OCI-LY1 (cell line): ENCODE measurements at regions not wholly inside any gene's neighbourhood (a gene's known extent, or its start where the extent isn't known, plus 50 kb on each side); places are given as distances from the start of the nearest gene placed in this dataset.

ENCODE experiments used
- H2AFZ ChIP-seq: fragments of 200-600 bp; sonication (generic), shearing (Covaris generic); 2 replicates; pipeline ENCODE4 v1.6.0; 2014; ENCODE audit warnings: antibody characterized with exemption, mild to moderate bottlenecking, low read length
- H3F3A ChIP-seq: fragments of 200-600 bp; sonication (generic), shearing (Covaris generic); 2 replicates; pipeline ENCODE4 v1.6.0; 2014; ENCODE audit warnings: mild to moderate bottlenecking, antibody characterized with exemption, low read length, moderate library complexity; ENCODE audit not compliant: insufficient read depth
- H3K27ac ChIP-seq: fragments of 200-600 bp; sonication (generic); 2 replicates; pipeline ENCODE4 v1.5.1; 2014; ENCODE audit warnings: low read length, mixed run types, mild to moderate bottlenecking, low read depth; ENCODE audit not compliant: poor library complexity, severe bottlenecking
- H3K27me3 ChIP-seq: fragments of 200-600 bp; sonication (generic); 2 replicates; pipeline ENCODE4 v1.6.0; 2014; ENCODE audit warnings: antibody characterized with exemption, mild to moderate bottlenecking, low read length, moderate library complexity; ENCODE audit not compliant: insufficient read depth
- H3K36me3 ChIP-seq: fragments of 200-600 bp; sonication (generic); 2 replicates; pipeline ENCODE4 v1.6.1; 2014; ENCODE audit warnings: mild to moderate bottlenecking, antibody characterized with exemption, low read length, moderate library complexity, mixed read lengths; ENCODE audit not compliant: insufficient read depth
- H3K4me1 ChIP-seq: fragments of 200-600 bp; sonication (generic); 2 replicates; pipeline ENCODE4 v1.5.1; 2014; ENCODE audit warnings: mild to moderate bottlenecking, low read length, moderate library complexity; ENCODE audit not compliant: insufficient read depth, severe bottlenecking
- H3K4me2 ChIP-seq: fragments of 200-600 bp; sonication (generic), shearing (Covaris generic); 2 replicates; pipeline ENCODE4 v1.6.1; 2014; ENCODE audit warnings: low read length
- H3K4me3 ChIP-seq: fragments of 200-600 bp; sonication (generic); 2 replicates; pipeline ENCODE4 v1.5.1; 2014; ENCODE audit warnings: low read length, low read depth, mild to moderate bottlenecking, mixed read lengths; ENCODE audit not compliant: poor library complexity, severe bottlenecking
- H3K79me2 ChIP-seq: fragments of 200-600 bp; shearing (Covaris generic); 2 replicates; pipeline ENCODE4 v1.6.1; 2016; ENCODE audit warnings: mixed run types, low read length, mixed read lengths; ENCODE audit not compliant: insufficient read depth
- H3K9ac ChIP-seq: fragments of 200-600 bp; sonication (generic), shearing (Covaris generic); 2 replicates; pipeline ENCODE4 v1.6.1; 2014; ENCODE audit warnings: mild to moderate bottlenecking, low read length, mixed read lengths
- H3K9me2 ChIP-seq: fragments of 200-600 bp; sonication (generic), shearing (Covaris generic); 2 replicates; pipeline ENCODE4 v1.6.1; 2014; ENCODE audit warnings: low read depth, mild to moderate bottlenecking, low read length, mixed read lengths
- H3K9me3 ChIP-seq: fragments of 200-600 bp; shearing (Covaris generic); 2 replicates; pipeline ENCODE4 v1.6.1; 2014; ENCODE audit warnings: low read length, mixed read lengths
- H4K20me1 ChIP-seq: fragments of 200-600 bp; sonication (generic), shearing (Covaris generic); 2 replicates; pipeline ENCODE4 v1.6.0; 2016; ENCODE audit warnings: mild to moderate bottlenecking, low read length; ENCODE audit not compliant: insufficient read depth
- CTCF ChIP-seq: fragments of 200-600 bp; sonication (generic), shearing (Covaris generic); IDR thresholded peaks from 2 replicates; pipeline ENCODE4 v1.5.1; 2017; ENCODE audit warnings: mild to moderate bottlenecking, antibody characterized with exemption, low read length, moderate library complexity, mixed read lengths
- EZH2 ChIP-seq: fragments of 200-600 bp; sonication (generic), shearing (Covaris generic); IDR thresholded peaks from 2 replicates; pipeline ENCODE4 v1.8.0; 2017; ENCODE audit warnings: borderline replicate concordance, mixed run types, mild to moderate bottlenecking, antibody characterized with exemption, low read length, moderate library complexity, mixed read lengths

- H3K9me3 ChIP-seq = no peaks in the 10 kb centered on the region
- H3K27me3 ChIP-seq = no peaks in the 10 kb centered on the region
- TF ChIP-seq EZH2 = no peak
- TF ChIP-seq CTCF = no peak
- H3K79me2 ChIP-seq = no peaks in the 10 kb centered on the region
- no peak overlapping the region for H3K9ac ChIP-seq
- H4K20me1 ChIP-seq = no peaks in the 10 kb centered on the region
- H3K27ac ChIP-seq = no peak overlapping the region
- no peaks in the 10 kb centered on the region for H3K4me1 ChIP-seq
- H3K9me2 ChIP-seq = no peaks in the 10 kb centered on the region
- no peaks in the 10 kb centered on the region for H3K36me3 ChIP-seq
- H3F3A ChIP-seq = no peaks in the 10 kb centered on the region
- no peak overlapping the region for H3K4me3 ChIP-seq
- no peak overlapping the region for H2AFZ ChIP-seq
- no peak overlapping the region for H3K4me2 ChIP-seq
Observed at GRCh38 chr1:186530109-186530508, 69.2 kb upstream of the PDC start.

- Histone ChIP-seq H3K4me3 (no peak overlapping the region), H2AFZ (no peak overlapping the region), H3K27ac (no peak overlapping the region), H3K4me2 (no peak overlapping the region), H3K36me3 (no peaks in the 10 kb centered on the region), H4K20me1 (no peaks in the 10 kb centered on the region), H3K9me2 (no peaks in the 10 kb centered on the region), H3K9me3 (peaks cover 2% of the 10 kb centered on the region; the same call in 1 of the 2 replicates), H3K9ac (no peak overlapping the region), H3F3A (no peaks in the 10 kb centered on the region), H3K27me3 (no peaks in the 10 kb centered on the region), H3K79me2 (no peaks in the 10 kb centered on the region), H3K4me1 (no peaks in the 10 kb centered on the region)
- no peak for TF ChIP-seq EZH2
- TF ChIP-seq CTCF = no peak
Observed at GRCh38 chr1:186519982-186520381, 59.1 kb upstream of the PDC start.

- Histone ChIP-seq H3K4me2 (no peak overlapping the region), H3K27me3 (no peaks in the 10 kb centered on the region), H2AFZ (no peak overlapping the region), H3K9ac (no peak overlapping the region), H3K4me1 (no peaks in the 10 kb centered on the region), H3K36me3 (no peaks in the 10 kb centered on the region), H4K20me1 (no peaks in the 10 kb centered on the region), H3K9me3 (peaks cover 2% of the 10 kb centered on the region; the same call in 1 of the 2 replicates), H3F3A (no peaks in the 10 kb centered on the region), H3K27ac (no peak overlapping the region), H3K9me2 (no peaks in the 10 kb centered on the region), H3K79me2 (no peaks in the 10 kb centered on the region), H3K4me3 (no peak overlapping the region)
- TF ChIP-seq EZH2 (no peak), CTCF (no peak)
Observed at GRCh38 chr1:186518822-186519381, 58.0 kb upstream of the PDC start.
